Mucosa of descending colon (tissue), 3 donors: ENCODE measurements at regions not wholly inside any gene's neighbourhood (a gene's known extent, or its start where the extent isn't known, plus 50 kb on each side); places are given as distances from the start of the nearest gene placed in this dataset.

Experiments
- ATAC-seq: fragments of 200-7000 bp; cut with Tn5 transposase; one replicate; pipeline ENCODE4 v1.9.1; 2020; ENCODE audit warnings: mild to moderate bottlenecking, moderate library complexity
- DNase-seq, 3 donors: peaks; one replicate each; pipeline ENCODE4 v3.0.0-alpha.2; 2020
- H3K36me3 ChIP-seq: fragments of 200-600 bp; one replicate; pipeline ENCODE4 v1.8.0; 2021; ENCODE audit warnings: low read depth, mild to moderate bottlenecking
- H3K4me1 ChIP-seq: fragments of 200-600 bp; one replicate; pipeline ENCODE4 v1.8.0; 2021; ENCODE audit warnings: low read depth, mild to moderate bottlenecking
- H3K4me3 ChIP-seq: fragments of 200-600 bp; one replicate; pipeline ENCODE4 v1.8.0; 2021; ENCODE audit warnings: mild to moderate bottlenecking
- H3K9me3 ChIP-seq: fragments of 200-600 bp; one replicate; pipeline ENCODE4 v1.8.0; 2021; ENCODE audit warnings: mild to moderate bottlenecking
- CTCF ChIP-seq: fragments of 200-600 bp; IDR thresholded peaks from one replicate; pipeline ENCODE4 v1.8.0; 2022; ENCODE audit warnings: antibody characterized with exemption, mild to moderate bottlenecking
- intact Hi-C, 2 donors: fragments of 100-400 bp; cut with DNase I in 1 of 2; cut with micrococcal nuclease in 1 of 2; formaldehyde crosslinking; loops; one replicate each; pipeline versions ENCODE4 v1.11.0 to v1.11.1; 2022; cut with DNase I, micrococcal nuclease
- donor health status: DM: no; HTN: no; CAD: no; lungs with moderate emphysema.
- donor health status: DM: no; HTN: no; CAD: no.
- donor health status: DM: no; HTN: yes; CAD: no.

- no peak for ATAC-seq
- TF ChIP-seq CTCF, result no peak
- no peaks in the 10 kb centered on the region for H3K36me3 ChIP-seq
- intact Hi-C loops, result no loop called here
- no peaks in the 10 kb centered on the region for H3K4me1 ChIP-seq
- H3K4me3 ChIP-seq, result no peak overlapping the region
- no peak for DNase-seq
- H3K9me3 ChIP-seq, result no peaks in the 10 kb centered on the region
Observed at GRCh38 chr20:56774873-56775272, 145.8 kb downstream of the TFAP2C start.

GRCh38 chr20:56776345-56776744 lies 147.2 kb downstream of the TFAP2C start:
- no peak for TF ChIP-seq CTCF
- ATAC-seq (no peak), DNase-seq (no peak)
- no peaks in the 10 kb centered on the region for H3K4me1 ChIP-seq
- no peak overlapping the region for H3K4me3 ChIP-seq
- H3K9me3 ChIP-seq, result no peaks in the 10 kb centered on the region
- no peaks in the 10 kb centered on the region for H3K36me3 ChIP-seq
- intact Hi-C loops, result no loop called here

GRCh38 chr20:56778765-56779195 lies 149.7 kb downstream of the TFAP2C start:
- no peak for ATAC-seq
- Histone ChIP-seq H3K9me3 (no peaks in the 10 kb centered on the region), H3K4me3 (no peak overlapping the region), H3K36me3 (no peaks in the 10 kb centered on the region), H3K4me1 (no peaks in the 10 kb centered on the region)
- intact Hi-C loops, result no loop called here
- no peak for DNase-seq
- TF ChIP-seq CTCF, result no peak

GRCh38 chr20:56779452-56780143 lies 150.5 kb downstream of the TFAP2C start:
- H3K9me3 ChIP-seq, result no peaks in the 10 kb centered on the region
- DNase-seq (no peak), ATAC-seq (no peak)
- no peaks in the 10 kb centered on the region for H3K36me3 ChIP-seq
- H3K4me3 ChIP-seq, result no peak overlapping the region
- TF ChIP-seq CTCF, result no peak
- no peaks in the 10 kb centered on the region for H3K4me1 ChIP-seq
- intact Hi-C loops, result no loop called here

GRCh38 chr20:56780266-56780665 lies 151.2 kb downstream of the TFAP2C start:
- no peak for TF ChIP-seq CTCF
- H3K9me3 ChIP-seq, result no peaks in the 10 kb centered on the region
- no peaks in the 10 kb centered on the region for H3K4me1 ChIP-seq
- H3K4me3 ChIP-seq, result no peak overlapping the region
- no peak for ATAC-seq
- DNase-seq, result no peak
- H3K36me3 ChIP-seq, result no peaks in the 10 kb centered on the region
- intact Hi-C loops, result no loop called here
